HG02870 (cell line): ENCODE measurements at regions not wholly inside any gene's neighbourhood (a gene's known extent, or its start where the extent isn't known, plus 50 kb on each side); places are given as distances from the start of the nearest gene placed in this dataset.
"Not testable (repeated sequence)": the region's sequence is repeated elsewhere in the genome, so short reads cannot be mapped to it uniquely, and the experiment has no call there.

Source experiments
- ATAC-seq: cut with Tn5 transposase; IDR thresholded peaks from one replicate; pipeline ENCODE4 v1.9.1; 2021; ENCODE audit warnings: mild to moderate bottlenecking, moderate library complexity; ENCODE audit not compliant: unreplicated experiment

GRCh38 chr6:63010962-63011361 is 200.3 kb upstream of the FKBP1C start:
- not testable (repeated sequence) for ATAC-seq

- ATAC-seq = no peak
These were observed 197.0 kb upstream of the FKBP1C start for GRCh38 chr6:63014290-63014689.

GRCh38 chr6:63022631-63023030 is 188.6 kb upstream of the FKBP1C start:
- ATAC-seq = no peak

- ATAC-seq = no peak
These were observed 187.5 kb upstream of the FKBP1C start for GRCh38 chr6:63023726-63024125.

- ATAC-seq = no peak
These were observed 162.1 kb upstream of the FKBP1C start for GRCh38 chr6:63049216-63049615.

- not testable (repeated sequence) for ATAC-seq
These were observed 158.1 kb upstream of the FKBP1C start for GRCh38 chr6:63053206-63053605.

GRCh38 chr6:63058601-63059000 is 152.7 kb upstream of the FKBP1C start:
- ATAC-seq = no peak

GRCh38 chr6:63063631-63064271 is 147.5 kb upstream of the FKBP1C start:
- ATAC-seq = no peak

GRCh38 chr6:63066055-63066704 is 145.1 kb upstream of the FKBP1C start:
- peak; percentile 89 for ATAC-seq

- ATAC-seq = no peak
These were observed 116.3 kb upstream of the FKBP1C start for GRCh38 chr6:63094947-63095346.

GRCh38 chr6:63097222-63097621 is 114.0 kb upstream of the FKBP1C start:
- ATAC-seq = peak; percentile 56

- no peak for ATAC-seq
These were observed 112.5 kb upstream of the FKBP1C start for GRCh38 chr6:63098789-63099188.

GRCh38 chr6:63099772-63100459 is 111.4 kb upstream of the FKBP1C start:
- ATAC-seq = no peak

- ATAC-seq = no peak
These were observed 96.6 kb upstream of the FKBP1C start for GRCh38 chr6:63114610-63115211.

GRCh38 chr6:63121166-63121565 is 90.1 kb upstream of the FKBP1C start:
- no peak for ATAC-seq

- ATAC-seq = no peak
These were observed 71.2 kb upstream of the FKBP1C start for GRCh38 chr6:63140114-63140513.

GRCh38 chr6:63140692-63141318 is 70.5 kb upstream of the FKBP1C start:
- no peak for ATAC-seq

- ATAC-seq = no peak
These were observed 61.5 kb upstream of the FKBP1C start for GRCh38 chr6:63149730-63150129.

GRCh38 chr6:63154535-63154934 is 56.7 kb upstream of the FKBP1C start:
- no peak for ATAC-seq
